ENCODE measurements at regions not wholly inside any gene's neighbourhood (a gene's known extent, or its start where the extent isn't known, plus 50 kb on each side); places are given as distances from the start of the nearest gene placed in this dataset.

DNA sequence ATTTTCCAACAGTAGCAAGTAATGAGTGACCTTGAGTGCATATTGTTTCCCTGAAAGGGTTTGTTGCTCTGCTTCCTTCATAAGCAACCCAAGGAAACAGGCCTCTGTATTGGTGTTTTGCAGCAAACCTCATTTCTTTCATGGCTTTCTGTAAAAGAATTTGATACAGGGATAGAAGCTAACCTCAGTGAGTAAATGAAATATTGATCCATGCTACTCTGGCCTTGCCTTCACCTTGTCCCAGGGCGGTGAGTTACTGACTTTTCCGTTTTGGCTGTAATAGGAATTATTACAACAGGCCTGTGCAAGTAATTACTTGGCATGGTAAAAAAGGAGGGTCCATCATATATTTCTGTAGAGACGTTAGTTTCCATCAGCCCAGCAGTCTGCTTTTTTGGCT, 130.9 kb upstream of the MPPED2 start:
- TF ChIP-seq SUPT20H (IDR thresholded peaks at IDR 0.05; ENCODE audit: borderline replicate concordance, control insufficient read depth, low read depth, low read length), result no peak
- TF ChIP-seq POLR2AphosphoS5 (IDR thresholded peaks at IDR 0.05; ENCODE audit: low read length), result no peak
- no peak for TF ChIP-seq HCFC1 (IDR thresholded peaks at IDR 0.05; ENCODE audit: low read length)
- no peak for TF ChIP-seq SMARCA5 (IDR thresholded peaks at IDR 0.05)
- no peak for TF ChIP-seq SP1 (IDR thresholded peaks at IDR 0.05; ENCODE audit: low read depth, low read length)
- TF ChIP-seq, protein P1, sequence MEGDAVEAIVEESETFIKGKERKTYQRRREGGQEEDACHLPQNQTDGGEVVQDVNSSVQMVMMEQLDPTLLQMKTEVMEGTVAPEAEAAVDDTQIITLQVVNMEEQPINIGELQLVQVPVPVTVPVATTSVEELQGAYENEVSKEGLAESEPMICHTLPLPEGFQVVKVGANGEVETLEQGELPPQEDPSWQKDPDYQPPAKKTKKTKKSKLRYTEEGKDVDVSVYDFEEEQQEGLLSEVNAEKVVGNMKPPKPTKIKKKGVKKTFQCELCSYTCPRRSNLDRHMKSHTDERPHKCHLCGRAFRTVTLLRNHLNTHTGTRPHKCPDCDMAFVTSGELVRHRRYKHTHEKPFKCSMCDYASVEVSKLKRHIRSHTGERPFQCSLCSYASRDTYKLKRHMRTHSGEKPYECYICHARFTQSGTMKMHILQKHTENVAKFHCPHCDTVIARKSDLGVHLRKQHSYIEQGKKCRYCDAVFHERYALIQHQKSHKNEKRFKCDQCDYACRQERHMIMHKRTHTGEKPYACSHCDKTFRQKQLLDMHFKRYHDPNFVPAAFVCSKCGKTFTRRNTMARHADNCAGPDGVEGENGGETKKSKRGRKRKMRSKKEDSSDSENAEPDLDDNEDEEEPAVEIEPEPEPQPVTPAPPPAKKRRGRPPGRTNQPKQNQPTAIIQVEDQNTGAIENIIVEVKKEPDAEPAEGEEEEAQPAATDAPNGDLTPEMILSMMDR (IDR thresholded peaks at IDR 0.05 in 2 of 3, conservative IDR thresholded peaks at IDR 0.05 in 1 of 3; ENCODE audit: control insufficient read depth in 2 of 3, extremely low read depth in 1 of 3, insufficient read depth in 1 of 3, low read depth in 3 of 3, low read length in 3 of 3), result no peak
- no peak for TF ChIP-seq NR2C2 (IDR thresholded peaks at IDR 0.05; ENCODE audit: borderline replicate concordance, control insufficient read depth, insufficient read length, low read depth)
- no peak for TF ChIP-seq JUND (IDR thresholded peaks at IDR 0.05; ENCODE audit: low read depth, low read length)

Measured in GM12878 (cell line).